ENCODE measurements at regions not wholly inside any gene's neighbourhood (a gene's known extent, or its start where the extent isn't known, plus 50 kb on each side); places are given as distances from the start of the nearest gene placed in this dataset.

DNA sequence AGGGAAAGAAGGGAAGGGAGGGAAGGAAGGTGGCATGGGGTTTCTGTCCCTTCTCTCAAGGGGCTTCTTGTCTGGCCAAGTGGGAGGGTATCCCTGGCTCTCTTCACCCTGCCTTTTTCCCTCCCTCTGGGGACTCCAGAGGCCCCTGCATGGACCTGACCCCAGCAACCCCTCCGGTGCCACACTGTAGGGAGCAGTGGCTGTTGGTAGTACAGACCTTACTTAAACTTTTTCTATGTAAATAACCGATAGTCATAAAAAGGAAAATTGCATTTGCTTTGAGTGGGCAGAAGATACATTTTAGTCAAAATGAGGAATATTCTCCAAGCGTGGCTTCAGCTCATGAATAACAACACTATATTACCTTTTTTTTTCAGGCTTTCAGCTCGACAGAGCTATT is 1384.0 kb downstream of the BRD1 start (continued):
- TF ChIP-seq, protein P1, sequence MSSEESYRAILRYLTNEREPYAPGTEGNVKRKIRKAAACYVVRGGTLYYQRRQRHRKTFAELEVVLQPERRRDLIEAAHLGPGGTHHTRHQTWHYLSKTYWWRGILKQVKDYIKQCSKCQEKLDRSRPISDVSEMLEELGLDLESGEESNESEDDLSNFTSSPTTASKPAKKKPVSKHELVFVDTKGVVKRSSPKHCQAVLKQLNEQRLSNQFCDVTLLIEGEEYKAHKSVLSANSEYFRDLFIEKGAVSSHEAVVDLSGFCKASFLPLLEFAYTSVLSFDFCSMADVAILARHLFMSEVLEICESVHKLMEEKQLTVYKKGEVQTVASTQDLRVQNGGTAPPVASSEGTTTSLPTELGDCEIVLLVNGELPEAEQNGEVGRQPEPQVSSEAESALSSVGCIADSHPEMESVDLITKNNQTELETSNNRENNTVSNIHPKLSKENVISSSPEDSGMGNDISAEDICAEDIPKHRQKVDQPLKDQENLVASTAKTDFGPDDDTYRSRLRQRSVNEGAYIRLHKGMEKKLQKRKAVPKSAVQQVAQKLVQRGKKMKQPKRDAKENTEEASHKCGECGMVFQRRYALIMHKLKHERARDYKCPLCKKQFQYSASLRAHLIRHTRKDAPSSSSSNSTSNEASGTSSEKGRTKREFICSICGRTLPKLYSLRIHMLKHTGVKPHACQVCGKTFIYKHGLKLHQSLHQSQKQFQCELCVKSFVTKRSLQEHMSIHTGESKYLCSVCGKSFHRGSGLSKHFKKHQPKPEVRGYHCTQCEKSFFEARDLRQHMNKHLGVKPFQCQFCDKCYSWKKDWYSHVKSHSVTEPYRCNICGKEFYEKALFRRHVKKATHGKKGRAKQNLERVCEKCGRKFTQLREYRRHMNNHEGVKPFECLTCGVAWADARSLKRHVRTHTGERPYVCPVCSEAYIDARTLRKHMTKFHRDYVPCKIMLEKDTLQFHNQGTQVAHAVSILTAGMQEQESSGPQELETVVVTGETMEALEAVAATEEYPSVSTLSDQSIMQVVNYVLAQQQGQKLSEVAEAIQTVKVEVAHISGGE (tag by site-specific recombination; conservative IDR thresholded peaks at IDR 0.05; ENCODE audit: low read depth) = no peak
- TF ChIP-seq ZNF548 (tag by site-specific recombination; IDR thresholded peaks at IDR 0.05) (no peak), ZNF510 (tag by site-specific recombination; IDR thresholded peaks at IDR 0.05; ENCODE audit: insufficient replicate concordance) (no peak)

DNA sequence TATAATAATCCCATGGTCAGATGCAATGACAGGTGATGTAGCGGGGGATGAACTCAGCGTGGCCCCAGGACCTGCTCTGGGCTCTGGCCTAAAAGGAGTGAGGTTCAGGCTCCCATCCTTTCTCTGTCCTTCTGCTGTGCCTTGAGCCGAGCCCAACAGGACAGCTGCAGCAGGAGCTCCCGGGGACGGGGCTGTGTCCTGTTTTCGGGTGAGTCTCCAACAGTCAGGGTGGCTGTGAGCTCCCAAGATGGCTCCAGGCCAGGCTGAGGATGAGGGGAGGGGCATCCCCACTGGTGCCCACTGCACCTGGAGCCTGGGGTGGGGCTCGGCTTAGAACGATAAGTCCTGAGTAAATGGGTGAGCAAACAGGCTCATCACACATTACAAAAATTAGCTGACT is 1385.0 kb downstream of the BRD1 start:
- H3K4me3 ChIP-seq (ENCODE audit: low read depth, low read length) = no peak overlapping the region

DNA sequence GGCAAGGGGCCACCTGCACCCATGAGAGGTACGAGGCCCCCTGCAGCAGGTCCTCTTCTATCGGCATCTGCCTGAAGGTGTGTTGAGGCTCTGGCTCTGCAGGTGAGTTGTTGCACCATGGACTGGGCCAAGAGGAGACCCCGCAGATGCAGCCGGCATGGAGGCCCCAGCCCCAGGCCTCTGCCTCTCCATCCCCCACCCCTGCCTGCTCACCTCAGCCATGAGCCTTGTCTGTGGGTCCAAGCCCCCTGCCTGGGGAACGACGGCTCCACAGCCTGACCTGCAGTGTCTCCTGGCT is 1386.2 kb downstream of the BRD1 start:
- ChIA-PET POLR2A (no interaction called here), CTCF (no interaction called here)
- H3K4me3 ChIP-seq (ENCODE audit: low read depth, low read length) = no peak overlapping the region
- no peaks in the 10 kb centered on the region for H3K36me3 ChIP-seq (ENCODE audit: control insufficient read depth in 2 of 2, insufficient read depth in 1 of 2, low read length in 2 of 2)
- TF ChIP-seq ZNF76 (tag by site-specific recombination; IDR thresholded peaks at IDR 0.05; ENCODE audit: borderline replicate concordance, low read depth) (no peak), ZNF214 (tag by site-specific recombination; IDR thresholded peaks at IDR 0.05; ENCODE audit: borderline replicate concordance) (no peak), ZFP41 (tag by site-specific recombination; IDR thresholded peaks at IDR 0.05; ENCODE audit: borderline replicate concordance) (no peak), MYNN (tag by site-specific recombination; IDR thresholded peaks at IDR 0.05; ENCODE audit: borderline replicate concordance) (no peak), ZNF596 (tag by site-specific recombination; IDR thresholded peaks at IDR 0.05) (no peak)
- H3K27ac ChIP-seq (ENCODE audit: extremely low read depth, low read depth, low read length) = no peak overlapping the region
- no peaks in the 10 kb centered on the region for H3K4me1 ChIP-seq (ENCODE audit: control insufficient read depth, insufficient read depth, low read length)
- no peaks in the 10 kb centered on the region for H3K9me3 ChIP-seq (ENCODE audit: control insufficient read depth, insufficient read depth, low read depth, low read length)

More for the DNA sequence above, 1385.0 kb downstream of the BRD1 start:
- no peaks in the 10 kb centered on the region for H3K36me3 ChIP-seq (ENCODE audit: control insufficient read depth in 2 of 2, insufficient read depth in 1 of 2, low read length in 2 of 2)
- TF ChIP-seq, protein P2, sequence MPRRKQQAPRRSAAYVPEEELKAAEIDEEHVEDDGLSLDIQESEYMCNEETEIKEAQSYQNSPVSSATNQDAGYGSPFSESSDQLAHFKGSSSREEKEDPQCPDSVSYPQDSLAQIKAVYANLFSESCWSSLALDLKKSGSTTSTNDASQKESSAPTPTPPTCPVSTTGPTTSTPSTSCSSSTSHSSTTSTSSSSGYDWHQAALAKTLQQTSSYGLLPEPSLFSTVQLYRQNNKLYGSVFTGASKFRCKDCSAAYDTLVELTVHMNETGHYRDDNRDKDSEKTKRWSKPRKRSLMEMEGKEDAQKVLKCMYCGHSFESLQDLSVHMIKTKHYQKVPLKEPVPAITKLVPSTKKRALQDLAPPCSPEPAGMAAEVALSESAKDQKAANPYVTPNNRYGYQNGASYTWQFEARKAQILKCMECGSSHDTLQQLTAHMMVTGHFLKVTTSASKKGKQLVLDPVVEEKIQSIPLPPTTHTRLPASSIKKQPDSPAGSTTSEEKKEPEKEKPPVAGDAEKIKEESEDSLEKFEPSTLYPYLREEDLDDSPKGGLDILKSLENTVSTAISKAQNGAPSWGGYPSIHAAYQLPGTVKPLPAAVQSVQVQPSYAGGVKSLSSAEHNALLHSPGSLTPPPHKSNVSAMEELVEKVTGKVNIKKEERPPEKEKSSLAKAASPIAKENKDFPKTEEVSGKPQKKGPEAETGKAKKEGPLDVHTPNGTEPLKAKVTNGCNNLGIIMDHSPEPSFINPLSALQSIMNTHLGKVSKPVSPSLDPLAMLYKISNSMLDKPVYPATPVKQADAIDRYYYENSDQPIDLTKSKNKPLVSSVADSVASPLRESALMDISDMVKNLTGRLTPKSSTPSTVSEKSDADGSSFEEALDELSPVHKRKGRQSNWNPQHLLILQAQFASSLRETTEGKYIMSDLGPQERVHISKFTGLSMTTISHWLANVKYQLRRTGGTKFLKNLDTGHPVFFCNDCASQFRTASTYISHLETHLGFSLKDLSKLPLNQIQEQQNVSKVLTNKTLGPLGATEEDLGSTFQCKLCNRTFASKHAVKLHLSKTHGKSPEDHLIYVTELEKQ (tag by site-specific recombination; IDR thresholded peaks at IDR 0.05; ENCODE audit: borderline replicate concordance) = no peak
- TF ChIP-seq REPIN1 (tag by site-specific recombination; IDR thresholded peaks at IDR 0.05; ENCODE audit: low read depth) (no peak), ZNF701 (tag by site-specific recombination; IDR thresholded peaks at IDR 0.05) (no peak), ZNF544 (tag by site-specific recombination; IDR thresholded peaks at IDR 0.05) (no peak), ZNF335 (tag by site-specific recombination; conservative IDR thresholded peaks at IDR 0.05) (no peak), WT1 (tag by site-specific recombination; IDR thresholded peaks at IDR 0.05) (no peak), ZNF596 (tag by site-specific recombination; IDR thresholded peaks at IDR 0.05) (no peak), ZNF585B (tag by site-specific recombination; IDR thresholded peaks at IDR 0.05) (no peak), ZNF629 (tag by site-specific recombination; IDR thresholded peaks at IDR 0.05) (no peak), ZNF785 (tag by site-specific recombination; IDR thresholded peaks at IDR 0.05) (no peak), ZNF16 (tag by site-specific recombination; IDR thresholded peaks at IDR 0.05; ENCODE audit: low read depth) (no peak), ZBTB17 (tag by site-specific recombination; IDR thresholded peaks at IDR 0.05) (no peak)
- TF ChIP-seq, protein P3, sequence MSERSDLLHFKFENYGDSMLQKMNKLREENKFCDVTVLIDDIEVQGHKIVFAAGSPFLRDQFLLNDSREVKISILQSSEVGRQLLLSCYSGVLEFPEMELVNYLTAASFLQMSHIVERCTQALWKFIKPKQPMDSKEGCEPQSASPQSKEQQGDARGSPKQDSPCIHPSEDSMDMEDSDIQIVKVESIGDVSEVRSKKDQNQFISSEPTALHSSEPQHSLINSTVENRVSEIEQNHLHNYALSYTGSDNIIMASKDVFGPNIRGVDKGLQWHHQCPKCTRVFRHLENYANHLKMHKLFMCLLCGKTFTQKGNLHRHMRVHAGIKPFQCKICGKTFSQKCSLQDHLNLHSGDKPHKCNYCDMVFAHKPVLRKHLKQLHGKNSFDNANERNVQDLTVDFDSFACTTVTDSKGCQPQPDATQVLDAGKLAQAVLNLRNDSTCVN (tag by site-specific recombination; optimal IDR thresholded peaks at IDR 0.05) = no peak
- TF ChIP-seq, protein P4, sequence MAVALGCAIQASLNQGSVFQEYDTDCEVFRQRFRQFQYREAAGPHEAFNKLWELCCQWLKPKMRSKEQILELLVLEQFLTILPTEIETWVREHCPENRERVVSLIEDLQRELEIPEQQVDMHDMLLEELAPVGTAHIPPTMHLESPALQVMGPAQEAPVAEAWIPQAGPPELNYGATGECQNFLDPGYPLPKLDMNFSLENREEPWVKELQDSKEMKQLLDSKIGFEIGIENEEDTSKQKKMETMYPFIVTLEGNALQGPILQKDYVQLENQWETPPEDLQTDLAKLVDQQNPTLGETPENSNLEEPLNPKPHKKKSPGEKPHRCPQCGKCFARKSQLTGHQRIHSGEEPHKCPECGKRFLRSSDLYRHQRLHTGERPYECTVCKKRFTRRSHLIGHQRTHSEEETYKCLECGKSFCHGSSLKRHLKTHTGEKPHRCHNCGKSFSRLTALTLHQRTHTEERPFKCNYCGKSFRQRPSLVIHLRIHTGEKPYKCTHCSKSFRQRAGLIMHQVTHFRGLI (tag by site-specific recombination; IDR thresholded peaks at IDR 0.05) = no peak
- no peaks in the 10 kb centered on the region for H3K4me1 ChIP-seq (ENCODE audit: control insufficient read depth, insufficient read depth, low read length)
- POLR2A ChIA-PET = no interaction called here
- H3K9me3 ChIP-seq (ENCODE audit: control insufficient read depth, insufficient read depth, low read depth, low read length) = no peaks in the 10 kb centered on the region
- no peak overlapping the region for H3K27ac ChIP-seq (ENCODE audit: extremely low read depth, low read depth, low read length)
- CTCF ChIA-PET = no interaction called here
